ENCODE measurements at regions not wholly inside any gene's neighbourhood (a gene's known extent, or its start where the extent isn't known, plus 50 kb on each side); places are given as distances from the start of the nearest gene placed in this dataset.

GRCh38 chr12:114274131-114274530 is 131.8 kb downstream of the TBX5 start:
- Histone ChIP-seq H2AFZ (ENCODE audit: low read depth) (no peak overlapping the region), H3K27ac (no peak overlapping the region), H3K36me3 (ENCODE audit: insufficient read depth) (no peaks in the 10 kb centered on the region), H3K4me1 (ENCODE audit: low read depth, poor library complexity, severe bottlenecking) (no peaks in the 10 kb centered on the region), H3K79me2 (ENCODE audit: insufficient read depth, low read depth) (no peaks in the 10 kb centered on the region), H3K27me3 (ENCODE audit: insufficient read depth, low read depth) (no peaks in the 10 kb centered on the region), H3K4me2 (no peak overlapping the region), H3K4me3 (IDR thresholded peaks at IDR 0.05; ENCODE audit: insufficient read depth, low read depth, low read length) (no peak overlapping the region), H4K20me1 (ENCODE audit: insufficient read depth) (no peaks in the 10 kb centered on the region), H3K9ac (no peak overlapping the region)
- no peak for TF ChIP-seq CTCF (conservative IDR thresholded peaks at IDR 0.05; ENCODE audit: low read depth, low read length)

- no peak overlapping the region for H2AFZ ChIP-seq (ENCODE audit: low read depth)
- H3K4me3 ChIP-seq (IDR thresholded peaks at IDR 0.05; ENCODE audit: insufficient read depth, low read depth, low read length), result no peak overlapping the region
- TF ChIP-seq CTCF (conservative IDR thresholded peaks at IDR 0.05; ENCODE audit: low read depth, low read length), result no peak
- no peak overlapping the region for H3K4me2 ChIP-seq
- H4K20me1 ChIP-seq (ENCODE audit: insufficient read depth), result no peaks in the 10 kb centered on the region
- no peaks in the 10 kb centered on the region for H3K36me3 ChIP-seq (ENCODE audit: insufficient read depth)
- H3K27me3 ChIP-seq (ENCODE audit: insufficient read depth, low read depth), result no peaks in the 10 kb centered on the region
- no peak overlapping the region for H3K27ac ChIP-seq
- H3K4me1 ChIP-seq (ENCODE audit: low read depth, poor library complexity, severe bottlenecking), result no peaks in the 10 kb centered on the region
- H3K79me2 ChIP-seq (ENCODE audit: insufficient read depth, low read depth), result no peaks in the 10 kb centered on the region
- no peak overlapping the region for H3K9ac ChIP-seq
These were observed 133.3 kb downstream of the TBX5 start for GRCh38 chr12:114272605-114273004.

- Histone ChIP-seq H4K20me1 (ENCODE audit: insufficient read depth) (no peaks in the 10 kb centered on the region), H3K27me3 (ENCODE audit: insufficient read depth, low read depth) (no peaks in the 10 kb centered on the region), H3K4me1 (ENCODE audit: low read depth, poor library complexity, severe bottlenecking) (no peaks in the 10 kb centered on the region), H3K9ac (no peak overlapping the region), H3K4me2 (no peak overlapping the region), H3K4me3 (IDR thresholded peaks at IDR 0.05; ENCODE audit: insufficient read depth, low read depth, low read length) (no peak overlapping the region), H3K36me3 (ENCODE audit: insufficient read depth) (no peaks in the 10 kb centered on the region), H3K79me2 (ENCODE audit: insufficient read depth, low read depth) (no peaks in the 10 kb centered on the region), H3K27ac (no peak overlapping the region), H2AFZ (ENCODE audit: low read depth) (no peak overlapping the region)
- no peak for TF ChIP-seq CTCF (conservative IDR thresholded peaks at IDR 0.05; ENCODE audit: low read depth, low read length)
These were observed 133.9 kb downstream of the TBX5 start for GRCh38 chr12:114272071-114272470.

GRCh38 chr12:114269153-114269552 is 136.8 kb downstream of the TBX5 start:
- no peak overlapping the region for H3K9ac ChIP-seq
- H3K4me1 ChIP-seq (ENCODE audit: low read depth, poor library complexity, severe bottlenecking), result no peaks in the 10 kb centered on the region
- H3K4me3 ChIP-seq (IDR thresholded peaks at IDR 0.05; ENCODE audit: insufficient read depth, low read depth, low read length), result no peak overlapping the region
- no peak for TF ChIP-seq CTCF (conservative IDR thresholded peaks at IDR 0.05; ENCODE audit: low read depth, low read length)
- no peak overlapping the region for H3K27ac ChIP-seq
- no peaks in the 10 kb centered on the region for H3K79me2 ChIP-seq (ENCODE audit: insufficient read depth, low read depth)
- H3K36me3 ChIP-seq (ENCODE audit: insufficient read depth), result no peaks in the 10 kb centered on the region
- no peak overlapping the region for H3K4me2 ChIP-seq
- H4K20me1 ChIP-seq (ENCODE audit: insufficient read depth), result no peaks in the 10 kb centered on the region
- H3K27me3 ChIP-seq (ENCODE audit: insufficient read depth, low read depth), result no peaks in the 10 kb centered on the region
- H2AFZ ChIP-seq (ENCODE audit: low read depth), result no peak overlapping the region

- H3K4me1 ChIP-seq (ENCODE audit: low read depth, poor library complexity, severe bottlenecking), result no peaks in the 10 kb centered on the region
- TF ChIP-seq CTCF (conservative IDR thresholded peaks at IDR 0.05; ENCODE audit: low read depth, low read length), result no peak
- no peaks in the 10 kb centered on the region for H3K36me3 ChIP-seq (ENCODE audit: insufficient read depth)
- H3K4me2 ChIP-seq, result no peak overlapping the region
- H3K4me3 ChIP-seq (IDR thresholded peaks at IDR 0.05; ENCODE audit: insufficient read depth, low read depth, low read length), result no peak overlapping the region
- H3K27me3 ChIP-seq (ENCODE audit: insufficient read depth, low read depth), result no peaks in the 10 kb centered on the region
- no peak overlapping the region for H3K27ac ChIP-seq
- no peaks in the 10 kb centered on the region for H4K20me1 ChIP-seq (ENCODE audit: insufficient read depth)
- H3K9ac ChIP-seq, result no peak overlapping the region
- H3K79me2 ChIP-seq (ENCODE audit: insufficient read depth, low read depth), result no peaks in the 10 kb centered on the region
- H2AFZ ChIP-seq (ENCODE audit: low read depth), result no peak overlapping the region
These were observed 139.4 kb downstream of the TBX5 start for GRCh38 chr12:114266536-114266935.

All from KMS-11 (cell line).